ENCODE measurements at regions not wholly inside any gene's neighbourhood (a gene's known extent, or its start where the extent isn't known, plus 50 kb on each side); places are given as distances from the start of the nearest gene placed in this dataset.
"Not testable (repeated sequence)": the region's sequence is repeated elsewhere in the genome, so short reads cannot be mapped to it uniquely, and the experiment has no call there.

DNA sequence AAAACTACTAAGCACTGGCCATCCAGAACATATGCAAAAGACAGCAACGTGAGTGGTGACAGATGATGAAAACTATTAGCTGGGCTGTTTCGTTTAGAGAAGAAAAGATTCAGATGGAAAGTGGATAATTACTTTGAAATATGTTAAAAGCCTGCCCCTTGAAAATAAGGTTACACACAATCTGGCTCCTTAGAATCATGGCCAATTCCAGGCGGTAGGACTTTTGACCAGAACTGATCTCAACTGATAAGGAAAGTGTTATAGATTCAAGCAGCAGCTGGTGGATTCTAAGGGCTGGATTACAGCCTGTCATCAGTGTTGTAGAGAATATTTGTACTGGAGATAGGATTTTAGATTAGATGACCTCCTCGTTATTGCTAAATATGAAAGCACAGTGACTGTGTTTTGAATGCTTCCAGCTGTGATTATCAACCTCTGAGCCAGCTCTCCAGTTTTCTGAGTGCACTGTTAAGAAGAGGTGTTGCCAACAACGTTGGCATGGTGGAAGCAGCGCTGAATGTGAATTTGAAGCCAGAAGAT lies 75.1 kb downstream of the KBTBD2 start:
- intact Hi-C loops (cut with DNase I); H3K9me3 ChIP-seq (replicated peaks in 1 of 3); H3K27ac ChIP-seq; H3K4me3 ChIP-seq; H3K36me3 ChIP-seq (replicated peaks in 1 of 2); H3K4me1 ChIP-seq (replicated peaks in 1 of 2); H3K27me3 ChIP-seq; DNase-seq: not testable (repeated sequence)
- 56 to 64% (median 62%) methylated on average over 6 of the region's 6 CpGs for WGBS, 4 donors

DNA sequence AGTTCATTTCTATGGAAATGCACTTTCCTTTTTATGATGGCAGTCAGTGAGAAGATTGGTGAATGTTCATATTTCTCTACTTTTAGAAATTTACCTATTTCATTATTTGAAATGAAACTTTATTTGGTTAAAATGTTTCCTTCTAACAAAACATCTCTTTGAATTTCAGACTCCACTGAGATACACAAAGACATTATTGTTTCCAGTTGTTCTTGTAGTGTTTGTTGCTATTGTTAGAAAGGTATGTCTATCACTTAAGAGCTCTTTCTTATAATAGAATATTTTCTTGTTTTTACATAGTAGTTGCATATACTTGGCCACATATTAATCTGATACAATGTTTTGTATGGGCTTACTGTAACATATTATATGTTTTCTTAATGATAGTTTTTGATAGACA lies 76.8 kb downstream of the KBTBD2 start:
- H3K27ac ChIP-seq; H3K27me3 ChIP-seq; H3K4me3 ChIP-seq; H3K9me3 ChIP-seq (replicated peaks in 1 of 3); DNase-seq; H3K4me1 ChIP-seq (replicated peaks in 1 of 2); H3K36me3 ChIP-seq (replicated peaks in 1 of 2); intact Hi-C loops (cut with DNase I): not testable (repeated sequence)

GRCh38 chr7:32809871-32810270 lies 81.7 kb downstream of the KBTBD2 start:
- intact Hi-C loops (cut with DNase I), result no loop called here
- Histone ChIP-seq H3K4me1 (replicated peaks in 1 of 2) (no peaks in the 10 kb centered on the region), H3K36me3 (replicated peaks in 1 of 2) (no peaks in the 10 kb centered on the region), H3K27ac (no peak overlapping the region), H3K27me3 (no peaks in the 10 kb centered on the region), H3K4me3 (no peak overlapping the region), H3K9me3 (replicated peaks in 1 of 3) (no peaks in the 10 kb centered on the region)
- no peak for TF ChIP-seq POLR2A (IDR thresholded peaks at IDR 0.05)
- no peak for TF ChIP-seq CTCF (IDR thresholded peaks at IDR 0.05)
- WGBS, 4 donors, result 71 to 99% (median 87%) methylated on average over 2 of the region's 2 CpGs
- no peak for DNase-seq

GRCh38 chr7:32809347-32809746 lies 82.2 kb downstream of the KBTBD2 start:
- no peaks in the 10 kb centered on the region for H3K4me1 ChIP-seq (replicated peaks in 1 of 2)
- intact Hi-C loops (cut with DNase I), result no loop called here

GRCh38 chr7:32803406-32804141 lies 88.0 kb downstream of the KBTBD2 start:
- no peak for DNase-seq
- intact Hi-C loops (cut with DNase I), result no loop called here
- H3K4me1 ChIP-seq (replicated peaks in 1 of 2), result no peaks in the 10 kb centered on the region
- no peaks in the 10 kb centered on the region for H3K27me3 ChIP-seq
- H3K27ac ChIP-seq, result no peak overlapping the region
- H3K4me3 ChIP-seq, result no peak overlapping the region
- H3K9me3 ChIP-seq (replicated peaks in 1 of 3), result peaks cover 0 to 7% (median 0%) of the 10 kb centered on the region in 3 donors
- no peaks in the 10 kb centered on the region for H3K36me3 ChIP-seq (replicated peaks in 1 of 2)
- WGBS, 4 donors, result 92 to 100% (median 98%) methylated on average over 1 of the region's 1 CpG
- TF ChIP-seq POLR2A (IDR thresholded peaks at IDR 0.05) (no peak), CTCF (IDR thresholded peaks at IDR 0.05) (no peak)

More at GRCh38 chr7:32809347-32809746, 82.2 kb downstream of the KBTBD2 start:
- no peak overlapping the region for H3K4me3 ChIP-seq
- TF ChIP-seq POLR2A (IDR thresholded peaks at IDR 0.05), result no peak
- no peak for TF ChIP-seq CTCF (IDR thresholded peaks at IDR 0.05)
- no peaks in the 10 kb centered on the region for H3K27me3 ChIP-seq
- no peak for DNase-seq
- H3K9me3 ChIP-seq (replicated peaks in 1 of 3), result no peaks in the 10 kb centered on the region
- no peaks in the 10 kb centered on the region for H3K36me3 ChIP-seq (replicated peaks in 1 of 2)
- 93 to 100% (median 98%) methylated on average over 2 of the region's 2 CpGs for WGBS, 4 donors
- H3K27ac ChIP-seq, result no peak overlapping the region
